ENCODE measurements at regions not wholly inside any gene's neighbourhood (a gene's known extent, or its start where the extent isn't known, plus 50 kb on each side); places are given as distances from the start of the nearest gene placed in this dataset.

DNA sequence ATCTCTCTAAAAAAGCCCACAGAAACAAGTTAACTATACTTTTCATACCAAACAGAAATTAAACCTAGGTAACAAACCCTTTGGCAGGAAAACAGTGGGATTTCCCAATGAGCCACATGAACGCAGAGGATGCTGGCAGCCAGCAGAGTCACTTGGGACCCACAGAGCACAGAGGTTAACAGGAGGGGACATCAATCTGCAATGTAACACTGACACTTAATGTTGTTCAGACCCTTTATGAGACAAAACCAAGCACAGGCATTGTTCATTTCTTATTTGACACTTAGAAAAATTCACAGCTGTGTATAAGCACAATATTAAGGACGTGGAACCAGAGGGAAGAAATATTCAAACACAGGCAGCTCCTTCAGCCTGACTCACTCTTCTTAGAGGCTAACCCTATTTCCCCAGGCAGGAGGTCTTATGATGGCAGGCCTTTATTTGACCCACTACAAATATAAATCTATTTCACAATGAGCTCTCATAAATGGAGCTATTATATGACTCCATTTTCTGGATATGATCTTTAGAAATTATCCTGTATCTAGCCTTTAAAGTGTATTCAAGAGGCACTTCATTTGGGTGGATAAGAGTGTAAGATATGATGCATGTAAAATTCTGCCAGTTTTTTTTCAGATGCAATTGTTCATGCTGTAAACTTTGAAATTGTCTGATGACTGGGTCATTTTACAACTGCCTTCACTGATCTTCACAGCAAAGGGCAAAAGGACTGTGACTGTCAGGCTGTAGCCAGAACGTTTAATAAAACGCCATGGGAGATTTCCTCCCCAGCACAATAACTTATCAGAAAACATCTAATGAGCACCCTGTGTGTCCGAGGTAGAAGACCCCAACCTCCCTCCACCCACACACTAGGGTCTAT, 132.8 kb upstream of the SATB2 start:
- no peaks in the 10 kb centered on the region for H3K36me3 Mint-ChIP-seq
- H3K27ac Mint-ChIP-seq: no peak overlapping the region
- no peak for ATAC-seq
- no peak for DNase-seq (ENCODE audit: low spot score in 2 of 2)
- no peaks in the 10 kb centered on the region for H3K9me3 Mint-ChIP-seq

DNA sequence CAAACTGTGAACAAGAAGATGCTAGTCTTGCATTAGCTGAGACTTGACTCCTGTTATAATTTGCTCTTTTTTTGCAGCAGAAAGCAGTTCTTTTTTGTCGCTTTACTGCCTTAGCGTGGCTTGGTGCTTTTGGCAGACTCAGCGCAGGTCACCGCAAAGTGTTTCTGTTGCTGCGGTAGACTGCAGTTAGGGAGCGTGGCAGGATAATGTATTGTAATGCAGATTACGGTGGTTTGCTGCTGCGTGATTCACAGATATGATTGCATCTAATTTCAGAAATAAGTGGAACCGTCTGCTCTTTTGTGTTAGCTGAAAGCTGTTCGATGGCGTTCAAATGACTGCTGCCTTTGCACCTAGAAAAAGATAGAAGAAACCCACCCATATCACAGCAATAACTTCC, 131.6 kb upstream of the SATB2 start:
- ATAC-seq: no peak
- no peaks in the 10 kb centered on the region for H3K9me3 Mint-ChIP-seq
- H3K36me3 Mint-ChIP-seq: no peaks in the 10 kb centered on the region
- no peak for DNase-seq (ENCODE audit: low spot score in 2 of 2)
- H3K27ac Mint-ChIP-seq: no peak overlapping the region

DNA sequence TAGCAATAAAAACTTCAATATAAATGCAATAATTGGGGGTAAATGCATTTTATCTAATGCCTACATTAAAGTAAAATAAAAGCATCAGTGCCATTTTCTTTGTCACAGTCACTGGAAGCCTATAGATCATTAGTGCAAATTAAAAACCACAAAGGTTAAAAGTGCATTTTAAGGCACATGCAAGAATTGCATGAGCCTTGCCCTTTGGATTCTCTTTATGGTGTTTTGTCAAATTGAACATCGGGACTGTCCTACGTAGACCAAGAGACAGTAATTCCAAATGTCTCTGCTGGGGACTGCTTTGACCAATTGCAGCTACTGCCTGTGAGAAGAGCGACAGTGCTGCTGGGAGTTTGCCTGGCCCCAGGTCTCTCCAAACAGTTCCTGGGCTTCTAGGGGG, 130.3 kb upstream of the SATB2 start:
- ATAC-seq (no peak), DNase-seq (ENCODE audit: low spot score in 2 of 2) (no peak)
- H3K36me3 Mint-ChIP-seq: no peaks in the 10 kb centered on the region
- no peaks in the 10 kb centered on the region for H3K9me3 Mint-ChIP-seq
- no peak overlapping the region for H3K27ac Mint-ChIP-seq

DNA sequence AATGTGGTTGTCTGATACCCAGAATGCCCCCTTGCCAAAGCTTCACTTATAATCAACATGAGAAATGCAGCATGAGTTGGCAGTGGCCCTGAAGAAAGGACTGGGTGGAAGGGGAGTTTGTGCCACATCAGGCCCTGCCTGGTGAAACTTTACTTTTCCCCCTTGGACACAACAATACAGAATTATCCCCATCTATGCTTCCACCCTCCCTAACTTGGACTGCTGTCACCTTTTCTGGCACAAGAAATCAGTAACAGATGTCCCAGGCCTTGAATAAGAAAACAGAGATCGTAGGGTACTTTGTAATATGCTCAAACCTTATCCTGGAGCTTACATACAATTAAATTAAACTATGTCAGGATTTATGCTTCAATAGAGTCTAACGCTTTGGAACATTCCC, 128.9 kb upstream of the SATB2 start:
- no peaks in the 10 kb centered on the region for H3K36me3 Mint-ChIP-seq
- H3K27ac Mint-ChIP-seq: no peak overlapping the region
- ATAC-seq (no peak), DNase-seq (ENCODE audit: low spot score in 2 of 2) (no peak)
- H3K9me3 Mint-ChIP-seq: no peaks in the 10 kb centered on the region

DNA sequence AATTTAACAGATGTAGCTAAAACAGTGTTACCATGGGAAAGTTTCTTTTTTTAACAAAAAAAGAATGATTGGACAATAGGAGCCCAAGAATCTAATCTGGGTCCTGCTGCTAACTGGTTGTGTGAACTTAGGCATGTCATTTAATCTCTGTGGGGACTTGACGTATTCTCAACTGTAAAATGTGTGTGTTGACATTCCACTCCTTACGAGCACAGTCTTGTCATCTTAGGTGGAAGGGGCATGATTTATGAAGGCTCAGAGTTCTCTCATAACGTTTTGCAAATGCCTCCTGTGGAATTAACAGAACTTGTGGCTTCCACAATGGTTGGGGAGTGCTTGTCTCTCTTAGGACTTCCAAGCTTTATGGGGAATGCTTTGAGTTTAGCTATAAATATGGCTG, 125.9 kb upstream of the SATB2 start:
- H3K9me3 Mint-ChIP-seq: no peaks in the 10 kb centered on the region
- DNase-seq (ENCODE audit: low spot score in 2 of 2) (no peak), ATAC-seq (no peak)
- no peak overlapping the region for H3K27ac Mint-ChIP-seq
- H3K36me3 Mint-ChIP-seq: no peaks in the 10 kb centered on the region

DNA sequence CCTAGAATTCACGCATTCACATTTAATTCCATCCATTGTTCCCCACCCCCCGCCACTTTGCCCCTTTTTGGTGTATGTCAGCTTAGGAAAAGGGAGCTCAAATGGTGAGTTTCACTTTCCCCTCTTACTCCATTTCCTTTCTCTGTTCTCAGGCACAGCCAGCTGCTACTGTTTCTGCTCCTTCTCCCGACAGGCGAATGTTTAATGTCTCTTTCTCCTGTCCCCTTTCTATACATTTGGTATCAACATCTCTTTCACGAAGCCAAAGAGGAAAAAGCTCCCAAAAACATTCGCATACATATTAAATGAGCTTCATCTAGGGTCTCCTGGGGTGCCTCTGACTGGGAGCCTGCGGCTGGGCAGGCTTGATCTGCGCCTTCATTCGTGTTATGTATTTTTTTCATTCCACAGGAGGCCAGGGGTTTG, 124.2 kb upstream of the SATB2 start:
- DNase-seq (ENCODE audit: low spot score in 2 of 2) (no peak), ATAC-seq (no peak)
- Mint-ChIP-seq H3K27ac (no peak overlapping the region), H3K36me3 (no peaks in the 10 kb centered on the region), H3K9me3 (no peaks in the 10 kb centered on the region)

DNA sequence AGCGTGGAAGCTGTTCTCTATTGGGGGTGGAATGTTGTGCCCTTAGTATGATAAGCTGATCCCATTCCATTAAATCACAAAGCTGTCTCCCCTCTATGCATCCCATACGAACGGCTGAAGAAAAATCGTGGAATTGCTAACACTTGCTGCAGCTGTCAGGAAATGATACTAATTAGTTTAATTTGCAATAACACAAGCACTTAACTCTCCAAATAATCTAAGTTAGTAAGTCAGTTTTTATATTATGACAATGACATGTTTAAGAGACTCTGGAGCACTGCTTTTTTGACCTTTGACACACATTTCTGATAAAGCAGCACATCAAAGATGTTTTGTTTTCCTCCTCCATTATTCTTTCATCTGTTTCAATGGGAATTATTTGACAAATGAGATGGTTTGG, 123.7 kb upstream of the SATB2 start:
- Mint-ChIP-seq H3K9me3 (no peaks in the 10 kb centered on the region), H3K27ac (no peak overlapping the region), H3K36me3 (no peaks in the 10 kb centered on the region)
- DNase-seq (ENCODE audit: low spot score in 2 of 2) (no peak), ATAC-seq (no peak)

DNA sequence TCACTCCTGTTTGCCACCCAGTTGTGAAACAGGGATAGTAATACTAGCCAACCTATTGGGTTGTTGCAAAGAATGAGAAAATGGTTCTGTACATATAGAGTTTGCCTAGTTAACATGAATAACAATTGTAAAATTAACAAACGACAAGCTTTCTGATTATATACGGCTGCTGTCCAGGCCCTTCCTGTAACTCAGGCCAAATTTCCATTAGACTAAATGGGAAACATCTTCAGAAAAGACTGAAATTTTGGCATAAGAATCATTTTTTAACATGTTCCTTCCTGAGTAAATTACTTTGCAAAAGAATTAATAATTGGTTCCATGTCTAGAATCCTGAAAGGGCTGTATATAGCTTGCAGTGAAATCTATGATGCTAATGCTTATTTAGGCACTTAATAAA, 117.7 kb upstream of the SATB2 start:
- Mint-ChIP-seq H3K9me3 (no peaks in the 10 kb centered on the region), H3K27ac (no peak overlapping the region), H3K36me3 (no peaks in the 10 kb centered on the region)
- ATAC-seq (no peak), DNase-seq (ENCODE audit: low spot score in 2 of 2) (no peak)

DNA sequence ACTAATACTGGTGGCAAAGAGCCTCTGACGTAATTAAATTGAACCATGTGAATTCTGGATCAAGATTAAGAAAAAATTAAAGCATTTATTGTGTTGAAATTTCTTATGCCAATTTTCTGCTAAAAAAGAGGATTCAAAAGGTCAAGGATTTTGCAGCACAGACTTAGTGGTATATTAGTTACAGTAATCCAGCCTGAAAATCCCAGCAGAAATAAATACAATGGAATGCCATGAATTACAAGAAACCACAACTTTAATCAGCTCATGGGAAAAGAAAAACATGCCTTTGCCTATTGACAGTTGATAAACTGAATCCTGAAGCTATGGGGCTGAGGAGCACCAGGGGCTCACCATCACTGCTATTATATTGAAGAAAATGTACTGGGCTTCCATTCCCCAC, 114.8 kb upstream of the SATB2 start:
- Mint-ChIP-seq H3K36me3 (no peaks in the 10 kb centered on the region), H3K27ac (no peak overlapping the region), H3K9me3 (no peaks in the 10 kb centered on the region)
- DNase-seq (ENCODE audit: low spot score in 2 of 2) (no peak), ATAC-seq (no peak)

DNA sequence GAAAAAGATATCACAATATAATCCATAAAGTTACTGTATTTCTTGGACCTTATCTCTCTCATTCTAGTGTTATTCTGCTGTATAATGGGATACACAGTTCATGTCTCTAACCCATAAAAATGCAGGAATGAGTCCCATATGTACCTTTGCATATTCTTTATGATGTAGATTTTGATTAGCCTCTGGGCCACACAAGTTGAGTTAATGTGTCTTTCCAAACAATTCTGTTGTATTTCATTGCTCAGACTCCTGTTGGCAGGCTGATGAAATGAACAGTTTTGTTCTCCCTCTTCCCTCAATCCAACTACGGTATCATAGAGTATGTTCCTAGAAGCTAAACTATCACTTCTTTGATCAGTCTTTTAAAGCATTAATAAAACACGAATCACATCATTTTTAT, 113.2 kb upstream of the SATB2 start:
- H3K27ac Mint-ChIP-seq: no peak overlapping the region
- H3K9me3 Mint-ChIP-seq: no peaks in the 10 kb centered on the region
- ATAC-seq (no peak), DNase-seq (ENCODE audit: low spot score in 2 of 2) (no peak)
- H3K36me3 Mint-ChIP-seq: no peaks in the 10 kb centered on the region

DNA sequence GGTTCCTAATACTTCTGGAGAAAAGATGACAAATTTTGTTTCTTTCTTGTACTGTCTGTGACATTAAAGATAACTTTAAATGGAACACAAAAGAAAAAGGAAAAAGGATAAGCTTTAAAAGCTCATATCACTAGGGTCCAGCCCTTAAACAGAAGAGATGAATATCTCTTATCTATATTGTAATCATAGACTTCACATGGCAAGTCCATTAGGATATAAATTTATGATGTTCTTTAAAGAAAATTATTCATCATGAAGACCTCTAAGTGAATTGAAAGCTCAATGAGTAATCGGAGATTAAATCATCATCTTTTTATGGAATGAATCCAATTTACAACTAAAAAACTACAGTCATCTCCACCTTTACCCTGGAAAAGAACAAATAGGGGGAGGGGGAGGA, 111.6 kb upstream of the SATB2 start:
- DNase-seq (ENCODE audit: low spot score in 2 of 2) (no peak), ATAC-seq (no peak)
- Mint-ChIP-seq H3K36me3 (no peaks in the 10 kb centered on the region), H3K9me3 (no peaks in the 10 kb centered on the region), H3K27ac (no peak overlapping the region)

DNA sequence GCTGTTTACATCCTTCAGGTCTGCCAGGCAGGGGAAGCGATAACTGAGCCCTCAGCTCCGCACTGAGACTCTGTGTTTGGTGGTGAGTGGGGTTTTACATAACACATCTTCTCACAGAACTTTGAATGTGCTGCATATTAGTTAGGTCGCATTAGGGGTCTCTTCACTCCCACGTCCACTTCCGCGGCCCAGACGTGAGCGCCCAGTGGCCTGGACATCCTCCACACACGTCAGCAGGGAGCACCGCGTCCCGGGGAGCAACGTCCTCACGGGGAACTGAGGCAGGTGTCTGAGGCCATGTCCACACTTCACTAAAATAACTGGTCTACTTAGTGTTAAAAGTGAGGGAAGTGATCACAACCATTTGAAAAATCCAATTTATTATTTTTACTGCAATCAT, 100.4 kb upstream of the SATB2 start:
- ATAC-seq (no peak), DNase-seq (ENCODE audit: low spot score in 2 of 2) (no peak)
- Mint-ChIP-seq H3K9me3 (peaks cover 0 to 3% of the 10 kb centered on the region in 2 donors), H3K36me3 (no peaks in the 10 kb centered on the region), H3K27ac (no peak overlapping the region)

DNA sequence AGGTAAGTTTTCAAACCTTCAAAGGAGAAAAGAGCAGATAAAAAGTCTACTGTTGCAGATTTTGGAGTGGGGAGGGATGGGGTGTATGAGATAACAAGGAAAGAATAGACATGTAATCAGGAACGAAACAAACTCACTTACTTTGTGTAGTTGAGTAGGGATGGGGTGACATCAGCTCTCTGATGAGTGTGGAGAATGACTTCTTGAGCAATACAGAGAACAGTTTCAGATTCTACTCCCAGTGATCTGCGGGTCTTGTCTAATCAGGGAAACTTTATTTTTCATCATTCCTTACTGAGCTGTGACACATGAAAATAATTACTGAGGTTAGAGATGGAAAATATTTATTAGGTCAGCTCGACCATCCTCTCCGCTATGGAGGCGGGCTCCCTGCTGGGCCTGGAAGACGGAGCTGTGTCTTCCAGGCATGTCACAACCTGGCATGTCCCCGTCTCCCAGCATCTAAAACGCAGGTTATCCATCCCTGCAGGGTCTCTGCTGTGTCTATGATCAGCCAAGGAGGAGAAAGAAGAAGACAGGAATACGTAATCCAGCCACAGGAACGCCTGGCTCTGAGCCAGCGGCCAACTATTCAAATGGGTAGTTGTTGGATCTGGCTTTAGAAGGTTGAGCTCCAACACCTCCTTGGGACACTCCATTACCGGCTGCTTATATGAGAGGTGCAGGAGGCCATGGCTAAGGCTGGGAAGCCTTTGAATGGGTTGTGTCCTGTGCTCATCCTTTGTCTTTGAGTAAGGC, 99.0 kb upstream of the SATB2 start:
- H3K27ac Mint-ChIP-seq: peak overlapping the region in 1 of 2 donors; percentile 19
- ATAC-seq (no peak), DNase-seq (ENCODE audit: low spot score in 2 of 2) (no peak)
- H3K9me3 Mint-ChIP-seq: no peaks in the 10 kb centered on the region
- no peaks in the 10 kb centered on the region for H3K36me3 Mint-ChIP-seq

DNA sequence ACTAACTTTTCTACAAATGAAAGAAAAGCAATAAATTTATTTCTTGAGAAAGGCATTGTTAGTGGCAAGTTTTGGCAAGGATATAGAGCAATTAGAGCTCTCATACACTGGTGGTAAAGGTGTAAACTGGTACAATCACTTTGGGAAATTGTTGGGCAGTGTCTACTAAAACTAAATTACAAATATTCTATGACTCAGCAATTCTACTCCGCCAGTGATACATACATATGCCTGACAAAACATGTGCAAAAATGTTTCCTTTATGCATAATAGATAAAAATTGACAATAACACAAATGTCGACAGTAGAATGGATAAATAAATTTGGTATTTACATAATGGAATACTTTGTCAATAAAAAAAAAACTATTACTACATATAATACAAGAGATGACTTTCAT, 96.3 kb upstream of the SATB2 start:
- Mint-ChIP-seq H3K36me3 (no peaks in the 10 kb centered on the region), H3K27ac (no peak overlapping the region), H3K9me3 (no peaks in the 10 kb centered on the region)
- no peak for DNase-seq (ENCODE audit: low spot score in 2 of 2)
- no peak for ATAC-seq

DNA sequence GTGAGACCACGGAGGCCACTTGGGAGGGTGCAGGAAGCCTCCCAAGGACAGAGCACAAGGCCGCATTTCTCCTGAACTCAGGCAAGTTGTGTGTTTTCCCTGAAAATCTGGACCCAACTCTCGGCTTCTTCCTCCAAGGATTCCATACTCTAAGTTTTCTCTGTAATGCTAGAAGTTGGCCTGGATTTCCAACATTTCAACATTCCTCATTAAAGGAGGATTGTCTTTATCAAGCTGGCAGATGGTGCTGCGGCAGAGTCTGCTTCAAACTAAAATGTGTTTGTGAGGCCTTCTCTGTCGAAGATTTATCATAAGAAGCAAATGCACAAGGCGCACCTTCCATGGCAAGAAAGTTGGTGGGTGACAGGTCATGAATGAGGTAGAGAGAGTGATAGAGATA, 94.4 kb upstream of the SATB2 start:
- Mint-ChIP-seq H3K27ac (no peak overlapping the region), H3K36me3 (no peaks in the 10 kb centered on the region), H3K9me3 (no peaks in the 10 kb centered on the region)
- no peak for ATAC-seq
- DNase-seq (ENCODE audit: low spot score in 2 of 2): no peak

DNA sequence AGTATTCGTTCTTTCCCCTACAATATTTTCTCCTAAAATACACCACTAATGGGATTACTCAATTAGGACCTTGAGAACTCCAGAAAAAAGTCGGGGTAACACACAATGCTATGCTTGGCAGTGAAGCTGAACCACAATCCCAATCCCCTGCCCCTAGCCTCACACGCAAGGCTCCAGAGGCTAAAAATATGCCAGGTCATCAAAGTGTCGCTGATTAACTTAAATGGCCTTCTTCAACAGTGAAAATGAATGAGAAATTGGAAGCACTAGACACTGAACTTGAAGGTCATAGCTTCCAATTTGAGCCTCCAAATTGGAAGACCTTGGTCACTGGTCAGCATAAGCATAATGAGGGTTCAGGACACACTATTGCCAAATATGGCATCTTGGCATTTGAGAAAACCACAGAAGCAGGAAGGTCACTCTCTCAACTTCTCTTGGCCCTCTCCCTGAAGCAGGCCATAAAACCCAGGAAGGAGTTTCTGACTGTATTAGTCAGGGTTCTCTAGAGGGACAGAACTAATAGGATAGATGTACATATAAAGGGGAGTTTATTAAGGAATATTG, 86.0 kb upstream of the SATB2 start:
- no peak overlapping the region for H3K27ac Mint-ChIP-seq
- DNase-seq (ENCODE audit: low spot score in 2 of 2): no peak
- no peaks in the 10 kb centered on the region for H3K9me3 Mint-ChIP-seq
- ATAC-seq: no peak
- H3K36me3 Mint-ChIP-seq: no peaks in the 10 kb centered on the region

DNA sequence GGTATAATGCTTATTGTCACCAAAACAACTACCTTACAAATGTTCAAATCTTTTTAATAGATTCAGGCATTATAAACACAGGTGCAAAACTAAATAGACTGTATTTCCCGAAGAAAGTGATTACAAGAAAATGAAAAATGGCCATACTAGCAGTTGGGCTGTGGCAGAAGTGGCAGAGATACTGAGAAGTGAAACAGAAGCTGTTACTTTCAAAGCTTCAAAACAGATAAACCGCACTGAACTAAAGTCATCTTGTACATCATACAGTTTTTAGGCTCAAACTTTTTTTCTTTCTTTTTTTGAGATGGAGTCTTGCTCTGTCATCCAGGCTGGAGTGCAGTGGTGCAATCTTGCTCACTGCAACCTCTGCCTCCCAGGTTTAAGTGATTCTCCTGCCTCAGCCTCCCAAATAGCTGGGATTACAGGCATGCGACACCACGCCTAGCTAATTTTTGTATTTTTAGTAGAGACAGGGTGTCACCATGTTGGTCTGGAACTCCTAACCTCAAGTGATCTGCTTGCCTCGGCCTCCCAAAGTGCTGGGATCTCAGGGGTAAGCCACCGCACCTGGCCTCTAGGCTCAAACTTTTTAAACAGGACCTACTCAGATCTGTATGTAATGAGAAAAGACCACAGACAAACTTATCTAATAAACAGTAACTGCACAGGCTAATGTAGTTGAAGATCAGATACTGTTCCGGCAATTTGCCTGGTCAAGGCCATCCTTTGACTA, 77.9 kb upstream of the SATB2 start:
- Mint-ChIP-seq H3K27ac (no peak overlapping the region), H3K9me3 (peaks cover 0 to 4% of the 10 kb centered on the region in 2 donors)

More for the DNA sequence above, 77.9 kb upstream of the SATB2 start:
- no peaks in the 10 kb centered on the region for H3K36me3 Mint-ChIP-seq
- ATAC-seq (no peak), DNase-seq (ENCODE audit: low spot score in 2 of 2) (no peak)

Measured in activated naive CD4-positive, alpha-beta T cell treated with anti-CD3 and anti-CD28 coated beads, Interleukin-2, amount 50 U/mL, for 72 hours (primary cell).